ENCODE measurements at regions not wholly inside any gene's neighbourhood (a gene's known extent, or its start where the extent isn't known, plus 50 kb on each side); places are given as distances from the start of the nearest gene placed in this dataset.

DNA sequence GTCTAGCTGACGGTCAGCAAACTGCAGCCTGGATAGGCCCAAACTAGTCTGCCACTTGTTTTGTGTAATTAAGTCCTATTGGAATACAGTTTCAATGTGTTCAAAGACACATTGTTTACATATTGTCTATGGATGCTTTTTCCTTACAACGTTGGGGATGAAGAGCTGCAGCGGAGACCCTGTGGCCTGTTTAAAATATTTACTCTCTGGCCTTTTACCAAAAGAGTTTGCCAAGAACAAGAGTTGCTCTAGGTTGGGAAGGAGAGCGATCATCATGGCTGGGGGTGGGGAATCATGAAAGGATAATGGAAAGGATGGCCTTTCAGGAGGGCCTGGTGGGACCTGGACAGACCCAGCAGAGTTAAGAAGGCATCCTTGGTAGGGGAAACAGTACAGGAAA, 274.9 kb upstream of the ZFHX3 start:
- no peaks in the 10 kb centered on the region for H3K36me3 Mint-ChIP-seq (ENCODE audit: low read depth)
- H3K27ac Mint-ChIP-seq: no peak overlapping the region
- no peaks in the 10 kb centered on the region for H3K27me3 Mint-ChIP-seq
- no peaks in the 10 kb centered on the region for H3K4me1 Mint-ChIP-seq
- no peaks in the 10 kb centered on the region for H3K9me3 Mint-ChIP-seq
- H3K4me3 Mint-ChIP-seq: no peak overlapping the region
- DNase-seq: no peak
- ATAC-seq: no peak

DNA sequence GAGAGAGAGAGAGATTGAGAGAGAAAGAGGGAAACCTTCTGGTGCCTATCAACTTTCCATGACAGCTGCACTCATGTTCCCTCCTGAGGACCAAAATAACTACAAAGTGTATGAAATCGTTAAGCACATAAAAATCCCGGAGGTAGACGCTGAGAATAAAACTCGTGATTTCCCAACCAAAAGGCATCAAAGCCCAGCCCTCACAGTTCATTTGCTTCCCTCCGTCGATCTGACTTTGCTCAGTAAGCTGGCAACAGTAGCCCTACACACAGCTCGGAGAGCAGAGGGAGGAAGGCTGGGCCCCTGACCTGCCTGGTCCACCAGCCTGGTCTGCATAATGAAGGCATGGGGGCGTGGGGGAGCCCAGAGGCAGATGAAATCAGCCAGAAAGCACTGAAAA, 273.9 kb upstream of the ZFHX3 start:
- DNase-seq (no peak), ATAC-seq (no peak)
- H3K9me3 Mint-ChIP-seq: no peaks in the 10 kb centered on the region
- no peak overlapping the region for H3K27ac Mint-ChIP-seq
- no peaks in the 10 kb centered on the region for H3K36me3 Mint-ChIP-seq (ENCODE audit: low read depth)
- no peak overlapping the region for H3K4me3 Mint-ChIP-seq
- H3K27me3 Mint-ChIP-seq: no peaks in the 10 kb centered on the region
- no peaks in the 10 kb centered on the region for H3K4me1 Mint-ChIP-seq

DNA sequence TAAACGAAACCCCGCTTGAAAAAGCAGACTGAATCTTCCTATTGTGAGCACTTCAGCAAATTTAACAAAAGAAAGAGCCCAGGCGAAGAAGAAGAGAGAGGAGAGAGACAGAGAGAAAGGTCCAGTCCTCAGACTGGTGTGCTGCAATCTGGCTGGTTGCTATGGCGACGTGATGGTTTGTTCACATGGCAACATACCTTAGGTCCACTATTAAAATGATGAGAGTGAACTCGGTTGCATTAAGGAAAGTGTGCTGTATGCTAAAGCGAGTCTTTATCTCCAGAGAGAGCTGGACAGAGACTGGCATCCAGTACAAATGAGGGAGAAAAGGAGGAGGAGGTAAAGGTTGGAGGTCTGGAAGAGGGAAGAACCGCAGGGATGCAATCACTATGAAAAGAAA, 271.8 kb upstream of the ZFHX3 start:
- DNase-seq (no peak), ATAC-seq (no peak)
- Mint-ChIP-seq H3K4me1 (no peaks in the 10 kb centered on the region), H3K4me3 (no peak overlapping the region), H3K9me3 (no peaks in the 10 kb centered on the region), H3K27me3 (no peaks in the 10 kb centered on the region), H3K36me3 (ENCODE audit: low read depth) (no peaks in the 10 kb centered on the region), H3K27ac (no peak overlapping the region)

DNA sequence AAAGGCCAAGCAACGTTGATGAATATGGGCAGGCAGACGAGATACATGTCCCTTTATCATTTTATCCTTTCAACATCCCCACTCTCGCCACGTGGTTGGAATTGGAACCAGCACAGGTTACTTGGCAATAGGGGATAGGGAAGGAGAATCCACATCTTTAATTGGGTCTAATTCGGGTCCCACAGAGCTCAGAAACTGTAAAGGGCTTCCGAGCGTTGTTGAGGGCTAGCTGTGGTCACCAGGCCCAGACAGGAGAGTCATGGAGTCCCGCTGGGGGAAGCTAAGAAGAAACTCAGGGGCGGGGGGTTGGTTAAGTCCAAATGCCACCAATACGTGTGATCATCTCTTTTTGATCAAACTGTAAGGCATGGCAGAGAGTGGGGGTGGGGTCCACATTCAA, 271.3 kb upstream of the ZFHX3 start:
- Mint-ChIP-seq H3K4me1 (no peaks in the 10 kb centered on the region), H3K9me3 (no peaks in the 10 kb centered on the region), H3K36me3 (ENCODE audit: low read depth) (no peaks in the 10 kb centered on the region), H3K4me3 (no peak overlapping the region), H3K27me3 (no peaks in the 10 kb centered on the region), H3K27ac (no peak overlapping the region)
- ATAC-seq: no peak
- DNase-seq: no peak

DNA sequence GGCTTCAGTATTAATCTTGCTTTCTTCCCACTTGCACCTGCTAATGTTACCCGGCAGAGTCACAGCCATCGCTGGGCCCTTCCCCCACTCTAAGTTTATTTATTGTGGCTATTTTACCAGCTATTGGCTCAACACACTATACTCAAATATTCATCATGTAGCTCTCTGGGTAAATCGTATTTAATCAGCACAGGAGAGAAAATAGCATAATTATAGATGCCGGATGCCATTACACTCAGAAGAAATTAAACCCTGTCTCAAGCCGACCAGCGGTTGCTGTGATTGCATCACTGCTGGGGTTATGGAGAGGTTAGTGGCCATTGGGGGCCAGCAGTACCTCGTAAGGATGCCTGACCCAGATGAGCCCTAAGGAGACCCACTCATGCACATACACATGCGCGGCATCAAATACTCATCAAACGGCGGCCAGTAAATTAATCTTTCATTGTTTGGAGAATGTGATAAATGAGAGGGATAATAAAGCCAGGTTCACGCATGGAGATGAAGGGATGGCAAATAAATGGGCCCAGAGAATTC, 269.5 kb upstream of the ZFHX3 start:
- Mint-ChIP-seq H3K4me1 (no peaks in the 10 kb centered on the region), H3K9me3 (no peaks in the 10 kb centered on the region), H3K27me3 (no peaks in the 10 kb centered on the region), H3K36me3 (ENCODE audit: low read depth) (no peaks in the 10 kb centered on the region), H3K4me3 (no peak overlapping the region), H3K27ac (no peak overlapping the region)
- DNase-seq (no peak), ATAC-seq (no peak)

DNA sequence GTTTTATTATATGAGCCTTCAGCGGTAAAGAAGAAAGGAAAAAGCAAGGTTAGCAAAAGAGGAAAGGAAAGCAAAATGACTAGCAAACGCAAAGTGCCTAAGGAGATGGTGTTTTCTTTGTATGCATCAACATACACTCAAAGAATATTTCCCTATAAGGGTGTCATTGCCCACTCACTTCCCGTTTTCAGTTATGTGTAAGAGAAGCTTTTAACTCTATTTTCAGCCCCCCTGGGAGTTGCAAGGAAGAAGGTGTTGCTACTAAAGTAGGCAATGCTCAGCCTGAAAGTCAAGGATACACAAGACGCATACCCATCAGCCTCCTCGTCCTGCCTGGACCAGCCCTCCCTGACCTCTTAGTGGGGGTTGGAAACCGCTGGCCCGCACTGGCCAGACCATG, 267.7 kb upstream of the ZFHX3 start:
- Mint-ChIP-seq H3K27me3 (no peaks in the 10 kb centered on the region), H3K27ac (no peak overlapping the region), H3K4me1 (no peaks in the 10 kb centered on the region), H3K36me3 (ENCODE audit: low read depth) (no peaks in the 10 kb centered on the region), H3K9me3 (no peaks in the 10 kb centered on the region), H3K4me3 (no peak overlapping the region)
- no peak for DNase-seq
- no peak for ATAC-seq

DNA sequence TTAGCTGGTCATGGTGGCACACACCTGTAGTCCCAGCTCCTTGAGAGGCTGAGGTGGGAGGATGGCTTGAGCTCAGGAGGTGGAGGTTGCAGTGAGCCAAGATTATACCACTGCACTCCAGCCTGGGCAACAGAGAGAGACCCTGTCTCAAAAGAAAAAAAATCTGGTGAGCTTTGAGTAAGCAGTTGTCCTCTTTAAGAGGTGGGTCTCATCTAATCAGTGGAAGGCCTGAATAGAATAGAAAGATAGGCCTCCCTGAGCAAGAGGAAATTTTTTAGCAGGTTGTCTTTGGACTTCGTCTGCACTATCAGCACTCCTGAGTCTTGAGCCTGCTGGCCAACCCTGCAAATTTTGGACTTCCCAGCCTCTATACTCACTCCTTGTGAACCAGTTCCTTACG, 266.0 kb upstream of the ZFHX3 start:
- no peak for ATAC-seq
- no peak overlapping the region for H3K27ac Mint-ChIP-seq
- no peaks in the 10 kb centered on the region for H3K9me3 Mint-ChIP-seq
- no peak overlapping the region for H3K4me3 Mint-ChIP-seq
- H3K4me1 Mint-ChIP-seq: no peaks in the 10 kb centered on the region
- DNase-seq: no peak
- no peaks in the 10 kb centered on the region for H3K36me3 Mint-ChIP-seq (ENCODE audit: low read depth)
- H3K27me3 Mint-ChIP-seq: peaks cover 1% of the 10 kb centered on the region

DNA sequence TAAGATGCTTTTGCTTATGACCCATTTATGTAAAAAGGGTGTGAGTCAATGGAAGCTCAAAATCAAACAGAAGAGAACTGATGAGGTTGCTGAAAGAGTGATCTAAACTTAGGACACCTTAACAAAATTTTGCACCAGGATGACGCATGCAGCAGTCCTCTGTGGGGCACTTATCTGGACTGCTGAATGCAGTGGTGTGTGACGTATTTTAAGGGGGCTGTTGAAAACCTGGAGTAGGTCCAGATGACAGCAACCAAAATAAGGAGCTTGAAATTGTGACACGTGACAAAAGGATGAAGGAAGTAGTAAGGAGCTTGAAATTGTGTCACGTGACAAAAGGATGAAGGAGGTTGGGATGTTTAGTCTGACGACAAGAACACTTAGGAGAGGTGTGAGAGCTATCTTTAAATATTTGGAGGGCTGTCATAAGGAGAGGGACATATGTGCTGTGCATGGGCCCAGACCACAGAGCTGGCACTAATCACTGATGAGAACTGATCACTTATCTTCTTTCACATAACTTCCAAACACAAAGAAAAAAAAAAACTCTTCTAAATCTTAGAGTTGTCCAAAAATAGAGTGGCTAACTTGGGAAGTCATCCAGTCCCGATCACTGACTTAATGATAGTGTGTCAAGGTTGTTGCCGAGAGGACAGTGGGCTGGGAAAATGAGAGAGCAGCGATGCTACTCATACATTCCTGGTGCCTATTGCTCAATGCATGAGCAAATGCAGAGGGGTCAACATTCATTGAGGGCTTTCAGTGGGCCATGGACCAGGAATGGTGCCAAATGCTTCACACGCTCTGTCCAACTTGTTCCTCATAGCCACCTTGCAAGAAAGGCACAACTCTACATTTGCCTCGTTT, 264.2 kb upstream of the ZFHX3 start:
- no peak overlapping the region for H3K4me3 Mint-ChIP-seq
- DNase-seq (no peak), ATAC-seq (no peak)
- no peak overlapping the region for H3K27ac Mint-ChIP-seq
- H3K9me3 Mint-ChIP-seq: no peaks in the 10 kb centered on the region
- peaks cover 1% of the 10 kb centered on the region for H3K27me3 Mint-ChIP-seq
- H3K36me3 Mint-ChIP-seq (ENCODE audit: low read depth): no peaks in the 10 kb centered on the region
- no peaks in the 10 kb centered on the region for H3K4me1 Mint-ChIP-seq

DNA sequence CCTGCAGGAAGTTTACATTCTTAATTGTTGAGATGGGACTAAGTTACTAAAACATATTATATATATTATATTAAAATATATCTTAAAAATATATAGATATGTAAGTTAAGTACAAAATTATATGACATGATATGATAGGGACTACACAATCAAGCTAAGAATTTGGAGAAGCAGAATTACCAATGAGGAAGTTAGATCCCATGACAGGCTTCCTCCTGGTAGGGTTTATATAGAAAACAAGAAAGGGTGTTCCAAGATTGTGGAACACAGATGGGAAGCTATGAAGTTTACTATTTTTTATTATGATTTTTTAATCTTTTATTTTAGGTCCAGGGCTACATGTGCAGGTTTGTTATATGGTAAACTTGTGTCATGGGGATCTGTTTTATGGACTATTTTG, 260.8 kb upstream of the ZFHX3 start:
- Mint-ChIP-seq H3K27me3 (peaks cover 1% of the 10 kb centered on the region), H3K4me1 (no peaks in the 10 kb centered on the region), H3K4me3 (no peak overlapping the region), H3K36me3 (ENCODE audit: low read depth) (no peaks in the 10 kb centered on the region), H3K9me3 (no peaks in the 10 kb centered on the region), H3K27ac (no peak overlapping the region)
- ATAC-seq: no peak
- no peak for DNase-seq

DNA sequence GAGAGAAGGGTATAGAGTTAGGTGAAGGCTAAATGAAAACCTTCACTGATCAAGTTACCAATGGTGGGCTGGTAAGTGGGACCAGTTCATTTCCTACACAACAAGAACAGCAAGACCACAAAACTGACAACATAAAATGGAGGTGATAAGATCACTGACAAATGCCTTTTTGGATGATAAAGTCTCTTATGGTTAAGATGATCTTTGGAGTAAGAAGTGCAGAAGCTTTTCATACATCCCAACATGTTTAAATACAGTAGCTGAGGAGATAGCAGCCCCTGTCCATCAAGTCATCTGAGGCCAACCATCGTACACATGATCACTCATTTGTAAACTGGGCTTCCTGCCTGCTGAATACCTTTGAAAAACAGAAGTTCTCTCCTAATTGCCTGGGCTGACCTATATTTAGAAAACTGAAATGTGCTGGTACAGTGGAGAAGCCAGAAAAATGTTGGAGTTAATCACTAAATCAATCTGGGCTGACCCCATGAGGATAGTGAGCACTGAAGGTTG, 259.0 kb upstream of the ZFHX3 start:
- Mint-ChIP-seq H3K9me3 (no peaks in the 10 kb centered on the region), H3K27ac (no peak overlapping the region), H3K4me3 (no peak overlapping the region), H3K36me3 (ENCODE audit: low read depth) (no peaks in the 10 kb centered on the region), H3K27me3 (peaks cover 1% of the 10 kb centered on the region), H3K4me1 (no peaks in the 10 kb centered on the region)
- no peak for ATAC-seq
- DNase-seq: no peak

DNA sequence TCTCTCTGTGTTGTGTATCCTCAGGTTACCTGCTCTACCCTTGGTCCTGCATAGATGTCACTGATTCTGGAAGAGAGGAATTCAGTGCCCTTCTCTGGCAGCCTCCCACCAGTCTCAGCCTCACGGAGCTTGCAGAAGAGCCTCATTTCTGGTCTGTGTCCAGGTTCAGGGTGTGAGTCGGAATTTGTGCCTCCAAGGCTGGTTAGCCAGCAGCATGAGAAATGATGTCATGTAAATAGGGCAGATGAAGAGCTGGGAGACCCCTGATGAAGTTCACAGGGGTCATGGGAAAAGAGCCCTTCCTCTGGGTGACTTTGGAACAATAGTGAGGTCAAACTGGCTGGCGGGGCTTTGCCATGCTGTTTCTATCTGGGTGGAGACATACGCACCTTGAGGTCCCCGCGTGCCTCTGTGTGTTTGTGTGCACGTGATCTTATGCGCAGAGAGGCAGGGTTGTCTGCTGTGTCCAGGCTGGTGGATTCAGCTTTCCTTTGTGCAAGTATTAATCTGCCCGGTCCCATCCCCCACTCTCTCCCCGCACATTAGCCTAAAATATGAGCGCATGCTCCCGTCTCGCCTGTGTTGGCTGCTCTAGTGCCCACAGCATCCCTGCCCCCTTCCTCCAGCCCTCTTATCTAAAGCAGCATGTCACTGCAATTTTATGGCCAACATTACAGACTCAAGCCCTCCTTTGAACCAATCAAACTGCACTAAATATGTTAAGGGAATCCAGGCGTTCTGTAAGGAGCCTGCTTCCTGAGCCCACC, 256.3 kb upstream of the ZFHX3 start:
- no peaks in the 10 kb centered on the region for H3K36me3 Mint-ChIP-seq (ENCODE audit: low read depth)
- no peak overlapping the region for H3K27ac Mint-ChIP-seq
- no peak for DNase-seq
- H3K4me1 Mint-ChIP-seq: no peaks in the 10 kb centered on the region
- no peak for ATAC-seq
- H3K27me3 Mint-ChIP-seq: peaks cover 1% of the 10 kb centered on the region
- H3K4me3 Mint-ChIP-seq: no peak overlapping the region
- no peaks in the 10 kb centered on the region for H3K9me3 Mint-ChIP-seq

DNA sequence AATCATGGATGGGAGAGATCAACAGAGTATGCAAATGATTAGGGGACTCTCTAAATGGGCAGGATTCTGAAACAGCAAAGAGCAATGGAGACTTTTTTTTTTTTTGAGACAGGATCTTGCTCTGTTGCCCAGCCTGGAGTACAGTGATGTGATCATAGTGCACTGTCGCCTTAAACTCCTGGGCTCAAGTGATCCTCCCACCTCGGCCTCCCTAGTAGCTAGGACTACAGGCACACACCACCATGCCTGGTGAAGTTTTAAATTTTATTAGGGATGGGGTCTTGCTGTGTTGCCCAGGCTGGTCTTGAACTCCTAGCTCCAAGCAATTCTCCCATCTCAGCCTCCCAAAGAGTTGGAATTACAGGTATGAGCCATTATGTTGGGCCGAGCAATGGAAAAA, 255.0 kb upstream of the ZFHX3 start:
- no peak for DNase-seq
- no peaks in the 10 kb centered on the region for H3K4me1 Mint-ChIP-seq
- H3K27ac Mint-ChIP-seq: no peak overlapping the region
- no peak for ATAC-seq
- H3K9me3 Mint-ChIP-seq: no peaks in the 10 kb centered on the region
- H3K4me3 Mint-ChIP-seq: no peak overlapping the region
- H3K27me3 Mint-ChIP-seq: no peaks in the 10 kb centered on the region
- H3K36me3 Mint-ChIP-seq (ENCODE audit: low read depth): no peaks in the 10 kb centered on the region

DNA sequence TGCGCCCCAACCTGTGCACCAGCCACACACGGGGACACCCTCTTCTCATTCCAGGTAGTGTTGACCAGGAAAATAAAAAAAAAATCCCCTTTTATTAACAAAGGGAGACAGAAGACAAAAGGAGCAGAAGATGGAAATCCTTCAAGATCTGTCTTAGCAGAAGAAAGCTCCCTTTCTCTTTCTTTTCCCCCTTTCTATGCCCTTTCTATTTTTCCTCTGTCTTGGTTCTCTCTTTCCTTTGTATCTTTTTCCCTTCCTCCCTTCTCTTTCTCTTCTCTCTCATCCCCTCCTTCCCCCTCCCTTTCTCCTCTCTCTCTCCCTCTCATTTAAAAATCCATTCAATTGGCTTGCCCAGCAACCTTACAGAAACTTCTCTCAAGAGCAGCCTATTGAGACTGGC, 254.1 kb upstream of the ZFHX3 start:
- Mint-ChIP-seq H3K4me1 (no peaks in the 10 kb centered on the region), H3K36me3 (ENCODE audit: low read depth) (no peaks in the 10 kb centered on the region), H3K27me3 (no peaks in the 10 kb centered on the region), H3K4me3 (no peak overlapping the region), H3K9me3 (no peaks in the 10 kb centered on the region), H3K27ac (no peak overlapping the region)
- ATAC-seq: no peak
- no peak for DNase-seq

DNA sequence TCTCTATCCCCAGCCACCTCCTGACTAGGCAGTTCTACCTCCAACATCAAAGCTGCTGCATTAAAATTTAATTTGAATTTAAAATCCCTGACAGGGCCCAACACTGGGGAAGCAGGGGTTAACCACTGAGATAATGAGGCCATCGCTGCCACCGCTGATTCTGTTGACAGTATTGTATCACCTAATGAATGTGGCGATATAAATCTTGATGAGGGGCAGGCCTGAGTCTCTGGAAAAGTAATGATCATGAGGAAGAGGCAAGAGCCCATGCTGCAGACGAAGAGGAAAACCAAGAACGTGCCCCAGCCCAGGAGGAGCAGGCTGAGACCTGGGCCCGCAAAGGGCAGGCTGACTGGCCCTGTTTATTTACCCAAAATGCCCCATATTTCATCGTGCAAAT, 251.4 kb upstream of the ZFHX3 start:
- Mint-ChIP-seq H3K4me1 (no peaks in the 10 kb centered on the region), H3K4me3 (no peak overlapping the region), H3K9me3 (no peaks in the 10 kb centered on the region), H3K27me3 (no peaks in the 10 kb centered on the region), H3K36me3 (ENCODE audit: low read depth) (no peaks in the 10 kb centered on the region), H3K27ac (no peak overlapping the region)
- no peak for ATAC-seq
- no peak for DNase-seq

DNA sequence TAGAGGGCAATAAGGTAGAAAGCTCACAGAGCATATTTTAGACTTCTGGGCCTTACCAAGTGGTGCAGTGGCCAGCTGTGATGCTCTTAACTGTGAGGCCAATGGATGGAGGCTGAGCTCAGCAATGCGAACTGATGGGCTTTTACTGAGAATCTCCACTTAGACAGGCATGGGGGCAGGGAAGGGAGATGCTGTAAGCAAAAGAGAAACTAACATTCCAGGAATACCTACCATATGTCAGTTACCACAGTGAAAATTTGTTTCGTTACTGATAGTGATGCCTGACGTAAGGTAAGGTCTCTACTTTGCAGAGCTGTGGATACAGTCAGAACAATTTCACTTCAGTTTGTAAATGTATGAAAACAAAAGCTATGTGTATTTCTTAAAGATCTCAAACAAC, 250.6 kb upstream of the ZFHX3 start:
- no peaks in the 10 kb centered on the region for H3K36me3 Mint-ChIP-seq (ENCODE audit: low read depth)
- no peaks in the 10 kb centered on the region for H3K4me1 Mint-ChIP-seq
- no peaks in the 10 kb centered on the region for H3K27me3 Mint-ChIP-seq
- DNase-seq: no peak
- H3K9me3 Mint-ChIP-seq: no peaks in the 10 kb centered on the region
- no peak for ATAC-seq
- H3K4me3 Mint-ChIP-seq: no peak overlapping the region
- H3K27ac Mint-ChIP-seq: no peak overlapping the region
